NCI-H345 treated with DMSO at 0.1 percent for 48 hours (cell line): ENCODE measurements at regions not wholly inside any gene's neighbourhood (a gene's known extent, or its start where the extent isn't known, plus 50 kb on each side); places are given as distances from the start of the nearest gene placed in this dataset.

Experiments used
- DNase-seq: peaks from one replicate; lab custom pipeline; 2025; ENCODE audit not compliant: unreplicated experiment; lab: John Stamatoyannopoulos, UW

DNA sequence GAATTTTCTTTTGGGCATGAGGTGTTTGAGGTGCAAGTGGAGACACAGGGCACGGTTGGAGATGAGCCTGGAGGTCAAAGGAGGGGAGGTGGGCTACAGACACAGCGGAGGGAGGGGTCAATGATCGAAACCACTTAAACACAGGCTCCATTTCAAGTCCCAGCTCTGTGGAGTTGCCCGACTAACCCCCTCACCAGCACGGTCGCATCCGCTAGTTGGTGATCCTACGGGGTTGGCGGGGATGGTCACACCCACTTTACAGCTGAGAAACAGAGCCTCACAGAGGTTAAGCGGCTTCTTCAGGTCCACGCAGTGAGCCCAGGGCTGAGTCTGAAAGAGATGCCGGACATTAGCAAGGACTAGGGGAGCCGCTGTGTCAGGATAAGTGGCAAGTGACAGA lies 60.1 kb upstream of the RUNX3 start:
- no peak for DNase-seq

DNA sequence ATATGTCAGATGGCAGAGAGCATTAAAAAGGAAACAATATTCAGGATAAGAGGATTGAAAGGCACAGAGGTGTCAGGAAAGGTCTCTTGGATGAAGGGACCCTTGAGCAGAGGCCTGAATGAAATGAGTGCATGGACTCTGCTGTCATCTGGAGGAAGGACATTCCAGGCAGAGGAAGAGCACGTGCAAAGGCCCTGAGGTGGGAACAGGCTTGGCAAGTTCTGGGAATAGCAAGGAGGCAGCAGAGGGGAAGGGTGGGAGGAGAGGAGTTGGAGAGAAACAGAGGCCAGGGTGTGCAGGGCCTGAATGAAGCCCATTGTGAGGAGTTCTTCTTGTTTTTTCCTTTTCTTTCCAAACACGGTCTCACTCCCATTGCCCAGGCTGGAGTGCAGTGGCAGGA lies 59.0 kb upstream of the RUNX3 start:
- no peak for DNase-seq

DNA sequence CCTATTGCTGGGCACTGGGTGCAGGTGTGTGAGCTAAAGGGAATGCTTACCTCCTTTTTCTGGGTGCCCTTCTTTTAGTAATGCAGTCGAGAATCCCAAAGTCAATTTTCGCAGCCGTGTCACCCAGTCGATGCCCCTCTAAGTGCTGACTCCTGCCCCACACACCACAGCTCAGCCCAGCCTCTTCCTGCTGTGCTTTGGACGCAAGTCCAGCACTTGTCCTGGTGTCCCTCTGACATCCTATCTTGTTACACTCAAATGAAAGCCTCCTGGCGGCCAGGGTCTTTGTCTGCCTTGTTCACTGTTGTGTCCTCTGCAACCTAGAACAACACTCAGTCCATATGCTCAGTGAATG lies 58.5 kb upstream of the RUNX3 start:
- no peak for DNase-seq

DNA sequence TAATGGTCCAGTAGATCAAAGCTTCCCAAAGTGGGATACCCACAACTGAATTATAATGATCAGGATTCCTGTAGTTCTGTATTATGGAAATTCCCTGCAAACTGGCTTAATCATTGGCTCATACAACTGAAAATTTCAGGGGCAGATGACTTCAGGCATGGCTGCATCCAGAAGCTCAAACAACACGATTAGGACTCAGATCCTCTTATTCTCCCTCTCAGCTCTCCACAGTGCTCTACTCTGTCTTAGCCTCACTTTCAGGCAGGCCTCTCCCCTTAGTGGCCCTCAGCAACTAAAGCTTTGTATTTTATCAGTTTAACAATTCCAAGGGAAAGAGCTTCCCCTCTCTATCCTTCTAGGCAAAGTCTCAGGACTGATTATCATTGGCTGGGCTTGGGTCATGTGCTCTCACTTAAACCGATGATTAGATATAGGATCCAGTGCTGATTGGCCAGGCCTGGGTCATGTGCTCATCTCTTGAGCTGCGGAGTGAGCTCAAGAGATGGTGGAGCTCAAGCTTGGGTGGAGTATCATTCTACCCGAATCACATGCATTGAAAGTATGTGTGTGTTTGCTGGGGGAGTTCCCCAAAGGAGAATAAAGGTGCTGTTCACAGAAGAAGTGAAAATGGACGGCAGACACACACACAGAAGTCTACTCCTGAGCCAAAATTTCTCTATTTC lies 57.9 kb upstream of the RUNX3 start:
- DNase-seq, result no peak

DNA sequence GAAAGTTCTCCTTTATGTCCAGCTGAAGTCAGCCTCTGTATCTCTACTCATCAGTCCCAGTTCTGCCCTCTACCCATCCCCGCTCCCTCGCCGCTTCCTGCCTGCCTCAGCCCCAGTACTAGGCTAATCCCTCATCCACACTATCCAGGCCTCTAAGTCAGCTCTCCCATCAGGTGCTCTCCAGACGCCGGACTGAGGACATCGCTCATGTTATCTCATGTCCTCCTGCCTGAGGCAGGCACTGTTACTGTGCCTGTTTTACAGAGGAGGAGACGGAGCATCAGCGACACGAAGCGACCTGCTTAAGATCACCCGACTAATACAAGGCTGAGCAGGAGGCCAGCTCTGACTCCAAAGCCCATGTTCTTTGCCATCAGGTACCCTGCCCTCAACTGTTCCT lies 57.3 kb upstream of the RUNX3 start:
- no peak for DNase-seq

DNA sequence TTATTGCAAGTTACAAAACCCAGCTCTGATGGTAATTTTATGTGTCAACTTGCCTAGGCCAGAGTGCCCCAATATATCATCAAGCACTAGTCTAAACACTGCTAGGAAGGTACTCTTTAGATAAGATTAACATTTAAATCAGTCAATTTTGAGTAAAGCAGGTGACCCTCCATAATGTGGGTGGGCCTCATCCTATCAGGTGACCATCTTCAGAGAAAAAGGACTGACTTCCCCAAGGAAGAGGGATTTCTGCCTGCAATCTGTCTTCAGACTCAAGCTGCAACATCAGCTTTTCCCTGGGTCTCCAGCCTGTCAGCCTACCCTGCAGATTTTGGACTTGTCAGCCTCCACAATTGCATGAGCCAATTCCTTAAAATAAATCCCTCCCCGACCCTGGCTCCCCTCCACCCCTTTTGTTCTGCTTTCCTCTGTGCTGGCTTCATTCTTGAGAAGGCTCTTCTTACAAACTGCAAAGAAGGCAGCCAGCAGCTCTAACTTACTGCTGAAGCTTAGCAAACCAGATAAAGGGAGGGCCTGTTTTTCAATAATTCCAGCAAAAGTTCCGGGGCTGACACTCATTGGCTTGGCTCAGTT lies 56.4 kb upstream of the RUNX3 start:
- no peak for DNase-seq

DNA sequence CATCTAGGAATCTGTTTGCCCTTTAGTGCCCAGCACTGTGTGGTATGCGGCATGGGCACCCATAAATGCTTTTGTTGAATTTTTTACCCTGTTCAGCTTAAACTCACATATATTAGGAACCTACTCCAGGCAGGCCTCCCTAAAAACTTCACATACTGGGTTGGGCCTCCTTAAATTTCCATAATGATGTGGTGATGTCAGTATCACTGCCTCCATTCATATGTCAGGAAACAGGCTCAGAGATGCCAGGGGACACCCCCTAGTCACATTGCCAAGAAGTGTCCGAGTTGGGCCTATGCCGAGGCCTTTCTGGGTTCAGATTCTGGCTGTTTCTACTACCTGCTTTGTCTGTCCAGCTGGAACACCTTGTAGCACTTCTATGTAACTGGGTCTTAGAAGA lies 55.7 kb upstream of the RUNX3 start:
- no peak for DNase-seq

DNA sequence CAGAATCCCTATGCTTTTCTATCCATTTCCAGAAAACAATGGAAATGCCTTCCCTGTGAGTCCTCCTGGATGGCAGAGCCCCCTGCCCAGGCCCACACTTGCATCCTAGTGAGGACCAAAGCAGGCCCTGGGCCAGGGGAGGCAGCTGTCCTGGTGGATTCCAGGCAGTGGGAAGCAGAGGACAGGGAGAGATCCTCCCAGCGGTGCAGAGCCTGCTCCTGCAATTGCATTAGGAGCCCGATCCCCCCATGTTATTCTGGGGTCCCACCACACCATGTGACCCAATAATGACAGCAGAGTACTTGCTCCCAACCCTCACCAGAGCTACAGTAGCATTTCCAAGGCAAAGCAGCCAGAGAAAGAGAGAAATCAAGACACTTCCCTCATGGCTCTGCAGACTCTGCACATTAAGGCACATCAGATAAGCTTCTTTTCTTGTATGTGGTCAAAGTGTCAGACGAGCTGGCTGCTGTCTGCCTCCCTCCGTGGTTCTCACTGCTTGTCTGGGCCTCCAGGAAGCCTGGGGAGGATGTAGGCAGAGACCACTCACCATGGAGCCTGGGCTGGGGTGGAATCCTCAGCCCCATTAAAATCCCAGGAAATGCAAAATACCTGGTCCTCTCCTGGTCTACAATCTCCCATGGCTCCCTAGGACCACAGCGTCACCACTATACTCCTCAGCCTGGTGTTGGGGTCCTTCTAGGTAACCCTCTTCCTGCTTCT lies 54.9 kb upstream of the RUNX3 start:
- no peak for DNase-seq

DNA sequence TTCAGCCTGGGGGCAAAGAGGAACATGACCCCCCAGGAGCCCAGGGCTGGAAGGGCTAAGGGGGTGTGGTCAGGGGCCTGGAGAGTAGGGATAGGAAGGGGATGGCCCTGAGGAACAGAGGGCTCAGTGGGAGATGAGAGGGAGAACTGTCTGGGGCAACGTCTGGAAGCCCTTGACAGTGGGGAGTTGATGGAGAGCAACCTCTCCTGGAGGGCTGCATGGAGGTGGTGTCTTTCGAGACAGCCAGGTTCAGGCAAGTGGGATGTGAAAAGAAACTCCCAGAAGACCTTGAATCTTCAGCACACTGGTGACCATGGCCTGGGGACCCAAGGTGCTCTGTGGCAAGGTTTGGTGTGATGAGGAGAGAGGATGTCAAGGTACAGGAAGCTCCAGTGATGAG lies 54.2 kb upstream of the RUNX3 start:
- no peak for DNase-seq

DNA sequence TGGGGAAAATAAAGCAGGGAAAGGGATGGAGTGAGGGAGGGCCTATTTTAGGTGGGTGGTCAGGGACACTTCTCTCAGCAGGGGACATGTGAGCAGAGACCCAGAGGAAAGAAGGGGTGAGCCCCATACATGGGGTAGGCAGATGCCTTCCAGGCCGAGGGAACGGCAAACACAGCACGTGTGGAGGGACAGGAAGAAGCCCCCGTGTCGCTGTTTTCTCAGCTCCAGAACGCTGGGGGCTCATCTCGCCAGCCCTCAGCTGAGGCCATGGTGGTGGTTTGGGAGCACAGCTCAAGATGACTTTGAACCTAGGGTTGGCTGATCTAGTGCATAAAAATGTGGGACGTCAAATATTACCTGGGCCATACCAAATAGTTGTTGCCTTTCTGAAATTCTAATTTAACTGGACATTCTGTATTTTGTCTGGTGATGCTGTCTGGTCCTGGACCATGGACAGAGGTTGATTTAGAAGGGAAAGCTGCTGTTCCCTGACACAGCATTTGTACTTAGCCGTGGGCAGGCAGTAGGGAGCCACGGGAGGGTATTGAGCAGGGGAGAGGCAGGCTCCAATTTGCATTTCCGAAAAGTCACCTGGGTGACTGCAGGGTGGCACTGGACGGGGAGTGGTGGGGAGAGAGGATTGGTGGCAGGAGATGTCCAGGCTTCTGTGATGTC lies 53.1 kb upstream of the RUNX3 start:
- DNase-seq, result no peak

DNA sequence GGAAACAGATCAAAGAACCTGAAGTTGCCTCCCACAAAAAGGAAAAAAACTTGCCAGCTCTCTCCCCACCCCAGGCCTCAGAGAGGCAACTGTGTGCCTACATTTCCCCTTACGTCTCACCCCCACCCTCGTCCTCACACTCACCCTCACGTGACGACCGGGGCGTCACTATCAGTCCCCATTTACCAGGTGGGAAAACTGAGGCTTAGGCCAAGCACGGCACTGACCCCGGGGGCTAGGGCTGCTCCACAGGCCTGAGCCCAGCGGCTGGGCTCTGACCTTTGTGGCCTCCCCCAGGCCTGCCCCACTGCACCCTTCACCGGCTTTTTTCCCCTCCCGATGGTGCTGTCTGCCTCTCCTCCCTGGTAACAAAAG lies 51.5 kb upstream of the RUNX3 start:
- DNase-seq, result no peak

DNA sequence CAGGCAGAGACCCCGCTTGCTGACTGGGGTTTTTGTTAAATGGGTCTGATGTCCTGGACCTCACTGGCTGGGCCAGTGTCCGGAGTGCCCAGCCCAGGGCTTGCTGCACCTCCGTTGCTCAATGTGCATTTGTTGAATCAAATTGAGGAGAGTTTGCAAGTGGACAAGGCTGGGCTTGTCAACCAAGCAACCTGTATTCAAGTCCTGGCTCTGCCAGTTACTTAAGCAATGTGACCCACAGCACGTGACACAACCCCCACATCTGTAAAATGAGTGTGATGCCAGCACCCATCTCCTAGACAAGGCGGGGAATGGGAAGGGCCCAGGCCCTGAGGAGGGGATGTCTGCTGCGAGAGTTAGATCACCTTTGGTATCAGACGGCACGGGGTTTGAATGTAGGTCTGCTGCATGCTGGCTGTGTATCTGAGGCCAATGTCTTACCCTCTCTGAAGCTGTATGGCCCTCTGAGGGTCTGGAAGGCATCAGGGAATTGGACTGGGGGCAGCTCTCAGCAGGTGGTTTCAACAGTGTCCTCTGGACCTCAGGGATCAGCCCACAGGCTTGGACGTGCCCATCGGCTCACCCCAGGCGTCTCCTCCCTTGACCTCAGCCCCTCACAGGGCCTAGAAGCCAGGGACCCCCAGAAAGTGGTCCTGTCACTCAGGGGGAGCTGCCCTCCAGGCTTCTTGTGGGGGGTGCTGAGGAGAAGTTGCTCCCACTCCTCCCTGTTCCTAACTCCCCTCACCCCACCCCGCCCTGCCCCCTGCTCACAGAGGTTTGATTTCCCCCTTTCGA lies 51.0 kb upstream of the RUNX3 start:
- DNase-seq, result no peak
